ENCODE measurements at regions not wholly inside any gene's neighbourhood (a gene's known extent, or its start where the extent isn't known, plus 50 kb on each side); places are given as distances from the start of the nearest gene placed in this dataset.

GRCh38 chr22:22748756-22749155 is 104.3 kb downstream of the GGTLC2 start:
- DNase-seq: no peak
- Histone ChIP-seq H4K5ac (ENCODE audit: insufficient read length, low read depth, low read length) (no peak overlapping the region), H2AK5ac (ENCODE audit: insufficient read length, low read length) (no peak overlapping the region), H3K56ac (ENCODE audit: insufficient read length, low read depth, low read length) (no peak overlapping the region), H3K4me1 (ENCODE audit: insufficient read depth, low read length) (no peaks in the 10 kb centered on the region), H2BK5ac (ENCODE audit: insufficient read length, low read length) (no peak overlapping the region), H3K23ac (ENCODE audit: insufficient read length, low read depth, low read length) (no peak overlapping the region), H4K91ac (ENCODE audit: insufficient read length, low read depth, low read length) (no peak overlapping the region), H3K9me3 (ENCODE audit: control insufficient read depth, low read depth, low read length) (no peaks in the 10 kb centered on the region), H2BK15ac (ENCODE audit: low read depth, low read length) (no peak overlapping the region), H3K18ac (ENCODE audit: insufficient read length, low read depth, low read length) (no peak overlapping the region), H4K8ac (replicated peaks; ENCODE audit: insufficient read length, low read depth, low read length) (no peak overlapping the region), H3K79me2 (ENCODE audit: insufficient read depth, low read length) (no peaks in the 10 kb centered on the region), H3K9ac (ENCODE audit: extremely low read depth, insufficient read length, low read length) (no peak overlapping the region), H3K27ac (ENCODE audit: insufficient read length, low read depth, low read length) (no peak overlapping the region), H3K27me3 (ENCODE audit: insufficient read depth, low read length) (peaks cover 13% of the 10 kb centered on the region), H3T11ph (ENCODE audit: low read length) (no peak overlapping the region), H2BK20ac (ENCODE audit: low read depth, low read length, poor library complexity, severe bottlenecking) (no peak overlapping the region), H2AFZ (ENCODE audit: low read length) (no peak overlapping the region), H3K4me2 (ENCODE audit: insufficient read depth, insufficient read length, low read length) (no peak overlapping the region), H2BK120ac (ENCODE audit: low read depth, low read length, poor library complexity, severe bottlenecking) (no peak overlapping the region), H2BK12ac (ENCODE audit: insufficient read length, low read depth, low read length) (no peak overlapping the region), H3K14ac (ENCODE audit: insufficient read depth, low read length) (no peak overlapping the region), H3K79me1 (ENCODE audit: insufficient read depth, low read depth, low read length, poor library complexity, severe bottlenecking) (no peaks in the 10 kb centered on the region), H3K4ac (ENCODE audit: low read depth, low read length) (no peak overlapping the region), H4K20me1 (ENCODE audit: control insufficient read depth, insufficient read depth, insufficient read length) (no peaks in the 10 kb centered on the region), H3K23me2 (ENCODE audit: insufficient read length, low read depth, low read length, poor library complexity, severe bottlenecking) (no peaks in the 10 kb centered on the region)
- Mint-ChIP-seq H3K4me1 (peaks cover 4 to 13% of the 10 kb centered on the region in 2 experiments), H3K4me3 (no peak overlapping the region), H3K9me3 (no peaks in the 10 kb centered on the region), H3K27ac (no peak overlapping the region), H3K27me3 (ENCODE audit: low read depth) (peaks cover 98% of the 10 kb centered on the region), H3K36me3 (ENCODE audit: insufficient read depth in 1 of 3, low read depth in 3 of 3) (no peaks in the 10 kb centered on the region)
- TF ChIP-seq, protein P1, sequence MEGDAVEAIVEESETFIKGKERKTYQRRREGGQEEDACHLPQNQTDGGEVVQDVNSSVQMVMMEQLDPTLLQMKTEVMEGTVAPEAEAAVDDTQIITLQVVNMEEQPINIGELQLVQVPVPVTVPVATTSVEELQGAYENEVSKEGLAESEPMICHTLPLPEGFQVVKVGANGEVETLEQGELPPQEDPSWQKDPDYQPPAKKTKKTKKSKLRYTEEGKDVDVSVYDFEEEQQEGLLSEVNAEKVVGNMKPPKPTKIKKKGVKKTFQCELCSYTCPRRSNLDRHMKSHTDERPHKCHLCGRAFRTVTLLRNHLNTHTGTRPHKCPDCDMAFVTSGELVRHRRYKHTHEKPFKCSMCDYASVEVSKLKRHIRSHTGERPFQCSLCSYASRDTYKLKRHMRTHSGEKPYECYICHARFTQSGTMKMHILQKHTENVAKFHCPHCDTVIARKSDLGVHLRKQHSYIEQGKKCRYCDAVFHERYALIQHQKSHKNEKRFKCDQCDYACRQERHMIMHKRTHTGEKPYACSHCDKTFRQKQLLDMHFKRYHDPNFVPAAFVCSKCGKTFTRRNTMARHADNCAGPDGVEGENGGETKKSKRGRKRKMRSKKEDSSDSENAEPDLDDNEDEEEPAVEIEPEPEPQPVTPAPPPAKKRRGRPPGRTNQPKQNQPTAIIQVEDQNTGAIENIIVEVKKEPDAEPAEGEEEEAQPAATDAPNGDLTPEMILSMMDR (conservative IDR thresholded peaks at IDR 0.05): no peak
- WGBS (ENCODE audit: extremely low coverage, insufficient read length, low lambda C conversion rate): no CpG with 5 or more reads among the region's 1 CpG
